22Rv1 (cell line): ENCODE measurements at regions not wholly inside any gene's neighbourhood (a gene's known extent, or its start where the extent isn't known, plus 50 kb on each side); places are given as distances from the start of the nearest gene placed in this dataset.
"Not testable (repeated sequence)": the region's sequence is repeated elsewhere in the genome, so short reads cannot be mapped to it uniquely, and the experiment has no call there.

ENCODE experiments used
- H3K27ac ChIP-seq: fragments of 450-650 bp; 2 replicates; pipeline ENCODE4 v1.5.1; 2017
- CTCF ChIP-seq: fragments of 450-650 bp; IDR thresholded peaks from 2 replicates; pipeline ENCODE4 v1.5.1; 2017; ENCODE audit warnings: mild to moderate bottlenecking
- ZFX ChIP-seq: fragments of 450-650 bp; IDR thresholded peaks from 2 replicates; pipeline ENCODE4 v1.6.1; 2017; ENCODE audit warnings: antibody characterized with exemption, borderline replicate concordance

GRCh38 chr7:42662862-42663261, 249.0 kb downstream of the C7orf25 start:
- no peak overlapping the region for H3K27ac ChIP-seq
- TF ChIP-seq ZFX = no peak
- no peak for TF ChIP-seq CTCF

GRCh38 chr7:42661312-42661711, 250.6 kb downstream of the C7orf25 start:
- no peak overlapping the region for H3K27ac ChIP-seq
- TF ChIP-seq ZFX (no peak), CTCF (no peak)

GRCh38 chr7:42650701-42651100, 261.2 kb downstream of the C7orf25 start:
- H3K27ac ChIP-seq = no peak overlapping the region
- TF ChIP-seq CTCF (no peak), ZFX (no peak)

GRCh38 chr7:42650171-42650570, 261.7 kb downstream of the C7orf25 start:
- no peak for TF ChIP-seq ZFX
- no peak for TF ChIP-seq CTCF
- no peak overlapping the region for H3K27ac ChIP-seq

GRCh38 chr7:42645906-42646305, 266.0 kb downstream of the C7orf25 start:
- TF ChIP-seq ZFX = no peak
- TF ChIP-seq CTCF = no peak
- no peak overlapping the region for H3K27ac ChIP-seq

GRCh38 chr7:42642699-42643098, 269.2 kb downstream of the C7orf25 start:
- TF ChIP-seq CTCF = no peak
- TF ChIP-seq ZFX = no peak
- H3K27ac ChIP-seq = no peak overlapping the region

- TF ChIP-seq CTCF = peak; percentile 10; the same call in 1 of the 2 replicates
- TF ChIP-seq ZFX = no peak
- no peak overlapping the region for H3K27ac ChIP-seq
These were observed 271.9 kb downstream of the C7orf25 start for GRCh38 chr7:42639930-42640329.

GRCh38 chr7:42636380-42636779, 275.5 kb downstream of the C7orf25 start:
- not testable (repeated sequence) for H3K27ac ChIP-seq
